ENCODE measurements at regions not wholly inside any gene's neighbourhood (a gene's known extent, or its start where the extent isn't known, plus 50 kb on each side); places are given as distances from the start of the nearest gene placed in this dataset.

DNA sequence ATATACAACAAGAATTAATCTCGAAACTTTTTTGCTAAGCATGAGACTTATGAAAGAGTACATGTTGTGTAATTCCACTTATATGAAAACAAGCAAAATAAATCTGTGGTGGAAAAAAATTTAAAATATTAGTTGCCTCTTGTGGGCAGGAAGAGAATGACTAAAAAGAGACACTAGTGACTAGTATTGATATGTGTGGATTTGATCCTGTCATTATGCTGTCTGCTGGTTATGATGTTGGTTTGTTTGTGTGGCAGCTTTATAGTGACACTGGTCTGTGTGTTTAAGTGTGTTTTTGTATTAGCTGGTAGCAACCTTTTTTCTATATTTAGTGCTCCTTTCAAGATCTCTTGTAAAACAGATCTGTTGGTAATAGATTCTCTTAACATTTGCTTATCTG is 267.8 kb upstream of the NRIP1 start:
- DNase-seq: no peak
- Histone ChIP-seq H3K27me3 (ENCODE audit: control insufficient read depth, insufficient read depth, low read length) (no peaks in the 10 kb centered on the region), H3K36me3 (replicated peaks; ENCODE audit: control insufficient read depth, insufficient read depth, low read length) (no peaks in the 10 kb centered on the region), H3K4me3 (ENCODE audit: insufficient read depth, low read depth, low read length) (no peak overlapping the region)

DNA sequence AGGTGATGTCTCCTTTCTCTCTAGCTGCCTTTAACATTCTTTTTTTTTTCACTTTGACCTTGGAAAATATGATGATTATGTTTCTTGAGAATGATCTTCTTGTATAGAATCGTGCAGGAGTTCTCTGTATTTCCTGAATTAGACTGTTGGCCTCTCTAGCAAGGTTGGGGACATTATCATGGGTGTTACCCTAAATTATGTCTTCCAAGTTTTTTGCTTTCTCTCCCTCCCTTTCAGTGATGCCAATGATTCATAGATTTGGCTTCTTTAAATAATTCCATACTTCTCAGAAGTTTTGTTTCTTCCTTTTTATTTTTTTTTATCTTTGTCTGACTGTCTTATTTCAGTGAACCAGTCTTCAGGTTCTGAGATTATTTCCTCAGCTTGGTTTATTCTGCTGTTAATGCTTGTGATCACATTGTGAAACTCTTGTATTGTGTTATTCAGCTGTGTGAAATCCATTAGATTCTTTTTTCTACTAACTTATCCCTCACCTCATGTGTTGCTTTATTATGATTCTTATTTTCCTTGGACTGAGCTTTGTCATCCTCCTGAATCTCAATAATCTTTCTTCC is 268.4 kb upstream of the NRIP1 start:
- H3K36me3 ChIP-seq (replicated peaks; ENCODE audit: control insufficient read depth, insufficient read depth, low read length): no peaks in the 10 kb centered on the region
- no peak for DNase-seq
- no peak overlapping the region for H3K4me3 ChIP-seq (ENCODE audit: insufficient read depth, low read depth, low read length)
- no peaks in the 10 kb centered on the region for H3K27me3 ChIP-seq (ENCODE audit: control insufficient read depth, insufficient read depth, low read length)

DNA sequence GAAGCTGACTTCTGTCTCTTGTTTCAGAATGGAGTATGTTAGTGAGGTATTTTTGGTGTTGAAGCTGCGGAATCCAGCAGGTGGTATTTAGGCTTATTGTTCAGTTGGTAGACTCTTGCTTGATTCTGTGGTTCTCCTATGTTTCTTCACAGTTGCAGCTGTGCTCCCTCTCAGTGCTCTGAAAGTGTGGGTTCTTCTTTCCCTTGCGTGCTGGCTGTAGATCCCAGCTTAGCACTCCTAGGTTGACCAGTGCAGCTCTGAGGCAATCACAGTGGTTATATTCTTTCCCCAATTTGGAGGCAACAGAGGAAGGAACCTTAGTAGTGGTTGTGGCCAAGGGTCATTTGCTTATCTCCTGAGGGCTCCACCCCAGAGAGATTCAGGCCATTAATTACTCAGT is 269.2 kb upstream of the NRIP1 start:
- H3K36me3 ChIP-seq (replicated peaks; ENCODE audit: control insufficient read depth, insufficient read depth, low read length): no peaks in the 10 kb centered on the region
- H3K27me3 ChIP-seq (ENCODE audit: control insufficient read depth, insufficient read depth, low read length): no peaks in the 10 kb centered on the region
- no peak for DNase-seq
- no peak overlapping the region for H3K4me3 ChIP-seq (ENCODE audit: insufficient read depth, low read depth, low read length)

DNA sequence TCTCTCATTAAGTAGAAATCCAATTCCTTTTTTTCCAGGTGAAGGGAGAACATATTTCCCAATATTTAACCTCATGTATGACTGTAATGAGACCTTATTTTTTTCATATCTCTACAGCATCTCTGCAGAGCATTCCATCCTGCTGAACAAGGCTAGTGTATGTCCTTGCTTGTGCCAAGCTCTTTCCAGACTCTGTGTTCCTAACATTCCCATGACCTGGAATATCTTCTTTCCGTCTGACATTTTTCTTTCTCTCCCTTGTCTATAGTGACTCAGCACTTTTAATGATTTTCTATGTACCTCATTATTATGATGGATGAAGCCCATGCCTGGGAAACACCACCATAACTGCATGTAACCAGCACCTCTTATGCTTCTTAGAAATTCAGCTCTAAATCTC is 278.3 kb upstream of the NRIP1 start:
- Histone ChIP-seq H3K27me3 (ENCODE audit: control insufficient read depth, insufficient read depth, low read length) (no peaks in the 10 kb centered on the region), H3K36me3 (replicated peaks; ENCODE audit: control insufficient read depth, insufficient read depth, low read length) (no peaks in the 10 kb centered on the region), H3K4me3 (ENCODE audit: insufficient read depth, low read depth, low read length) (no peak overlapping the region)
- no peak for DNase-seq

DNA sequence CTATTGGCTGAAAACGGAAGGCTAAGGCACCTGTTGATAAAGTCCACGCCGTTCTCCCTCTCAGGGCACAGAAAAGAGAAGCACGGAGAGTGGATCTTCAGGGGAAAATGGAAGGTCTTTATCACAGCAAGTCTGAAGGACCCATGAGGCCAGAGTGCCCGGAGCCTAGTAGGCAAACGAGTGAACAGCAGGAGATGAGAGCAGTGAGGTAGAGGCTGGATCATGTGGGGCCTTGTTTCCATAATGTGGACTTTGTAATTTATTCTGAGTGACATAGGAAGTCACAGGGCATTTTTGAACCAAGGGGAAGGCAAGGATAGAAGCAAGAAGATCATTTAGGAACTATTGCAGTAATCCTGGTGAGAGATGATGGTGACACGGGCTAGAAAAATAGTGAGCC is 287.2 kb upstream of the NRIP1 start:
- Histone ChIP-seq H3K4me3 (ENCODE audit: insufficient read depth, low read depth, low read length) (no peak overlapping the region), H3K36me3 (replicated peaks; ENCODE audit: control insufficient read depth, insufficient read depth, low read length) (no peaks in the 10 kb centered on the region), H3K27me3 (ENCODE audit: control insufficient read depth, insufficient read depth, low read length) (no peaks in the 10 kb centered on the region)
- DNase-seq: no peak

DNA sequence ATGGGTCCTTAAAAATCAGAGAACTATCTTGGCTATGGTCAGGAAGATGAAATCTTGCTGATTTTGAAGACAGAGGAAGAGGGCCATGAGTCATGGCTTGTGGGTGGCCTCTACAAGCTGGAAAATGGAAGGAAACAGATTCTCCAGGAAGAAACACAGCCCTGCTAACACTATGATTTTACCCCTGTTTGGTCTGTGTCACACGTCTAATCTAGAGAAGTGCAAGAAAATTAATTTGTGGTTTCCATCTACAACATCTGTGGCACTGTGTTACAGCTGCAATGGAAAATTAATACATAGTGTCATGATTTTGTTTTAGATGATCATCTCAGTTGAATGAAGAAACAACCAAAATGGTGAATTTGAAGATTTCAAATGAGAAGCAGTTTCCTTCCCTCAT is 288.7 kb upstream of the NRIP1 start:
- no peaks in the 10 kb centered on the region for H3K36me3 ChIP-seq (replicated peaks; ENCODE audit: control insufficient read depth, insufficient read depth, low read length)
- no peaks in the 10 kb centered on the region for H3K27me3 ChIP-seq (ENCODE audit: control insufficient read depth, insufficient read depth, low read length)
- DNase-seq: no peak
- H3K4me3 ChIP-seq (ENCODE audit: insufficient read depth, low read depth, low read length): no peak overlapping the region

DNA sequence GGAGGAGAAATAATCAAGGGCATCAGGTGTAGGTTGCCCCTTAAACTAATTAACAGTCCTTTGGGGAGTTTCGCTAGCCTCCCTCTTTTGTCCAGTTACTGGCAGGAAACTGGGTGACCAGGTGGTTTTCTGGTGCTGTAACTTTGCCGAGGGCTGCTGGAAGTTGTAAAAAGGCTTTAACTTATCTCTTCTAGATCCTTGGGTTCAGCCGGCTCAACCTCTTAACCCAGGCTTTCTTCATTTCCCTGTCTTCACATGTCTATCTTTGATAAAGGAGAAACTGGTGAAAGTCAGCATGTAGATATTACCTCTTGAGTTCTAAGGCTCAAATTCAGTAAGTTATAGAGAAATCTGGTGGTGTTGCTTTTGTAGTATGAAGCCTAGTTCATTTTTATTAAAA is 289.7 kb upstream of the NRIP1 start:
- no peak overlapping the region for H3K4me3 ChIP-seq (ENCODE audit: insufficient read depth, low read depth, low read length)
- H3K27me3 ChIP-seq (ENCODE audit: control insufficient read depth, insufficient read depth, low read length): no peaks in the 10 kb centered on the region
- DNase-seq: no peak
- no peaks in the 10 kb centered on the region for H3K36me3 ChIP-seq (replicated peaks; ENCODE audit: control insufficient read depth, insufficient read depth, low read length)

DNA sequence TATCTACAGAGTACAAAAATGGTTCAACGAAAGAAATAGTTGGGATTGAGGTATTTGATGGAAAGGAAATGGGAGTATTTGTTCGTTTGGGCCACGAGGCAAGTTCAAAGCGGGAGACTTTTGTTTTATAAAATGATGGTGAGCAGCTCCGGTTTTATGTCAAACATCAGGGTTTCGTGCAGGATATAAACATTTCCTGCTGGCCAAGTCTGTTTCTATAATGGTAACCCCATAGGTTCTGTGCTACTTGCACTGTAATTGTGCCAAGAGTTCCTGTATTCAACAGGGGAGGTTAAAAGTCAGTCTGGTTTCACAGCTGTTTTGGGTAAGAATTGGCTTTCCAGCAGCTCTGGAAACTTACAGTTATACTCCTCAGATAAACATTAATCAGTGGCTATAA is 290.3 kb upstream of the NRIP1 start:
- Histone ChIP-seq H3K4me3 (ENCODE audit: insufficient read depth, low read depth, low read length) (no peak overlapping the region), H3K36me3 (replicated peaks; ENCODE audit: control insufficient read depth, insufficient read depth, low read length) (no peaks in the 10 kb centered on the region), H3K27me3 (ENCODE audit: control insufficient read depth, insufficient read depth, low read length) (no peaks in the 10 kb centered on the region)
- DNase-seq: no peak

DNA sequence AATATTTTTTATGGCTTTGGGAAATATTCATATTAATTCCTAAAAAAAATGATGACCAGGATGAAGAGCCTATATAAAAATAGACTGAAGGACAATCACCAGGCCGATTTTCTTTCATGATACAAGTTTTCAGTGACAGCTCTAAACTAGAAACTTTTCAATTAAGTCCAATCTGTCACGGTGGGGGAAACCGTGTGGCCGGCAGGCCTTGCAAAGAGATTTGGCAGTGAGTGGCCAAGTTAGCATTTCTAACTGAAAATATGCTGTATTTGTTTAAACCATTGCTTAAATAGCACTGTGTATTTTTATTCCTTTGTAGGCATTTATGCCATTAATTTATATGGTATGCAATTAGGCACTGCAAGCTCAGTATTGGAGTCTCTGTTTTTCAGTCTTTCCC is 294.5 kb upstream of the NRIP1 start:
- Histone ChIP-seq H3K27me3 (ENCODE audit: control insufficient read depth, insufficient read depth, low read length) (no peaks in the 10 kb centered on the region), H3K4me3 (ENCODE audit: insufficient read depth, low read depth, low read length) (no peak overlapping the region)
- DNase-seq: no peak

DNA sequence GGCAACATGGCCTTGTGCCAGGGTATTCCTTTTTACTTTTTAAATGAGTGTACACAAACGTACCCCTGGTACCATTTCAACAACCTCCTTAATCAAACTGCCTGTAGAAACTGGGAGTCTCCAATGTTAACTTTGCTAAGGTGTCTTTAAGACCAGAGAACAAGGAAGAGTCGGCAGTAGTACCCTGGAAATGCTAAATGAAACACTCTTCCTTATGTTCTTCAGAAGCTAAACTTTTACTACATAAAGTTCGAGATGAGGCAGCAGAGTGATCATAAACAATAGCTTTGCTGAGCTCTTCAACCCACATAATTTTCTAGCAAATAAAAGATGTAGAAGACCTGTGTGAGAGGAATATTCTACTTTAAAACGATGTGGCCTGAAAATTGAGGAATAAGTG is 297.7 kb upstream of the NRIP1 start:
- no peaks in the 10 kb centered on the region for H3K27me3 ChIP-seq (ENCODE audit: control insufficient read depth, insufficient read depth, low read length)
- H3K4me3 ChIP-seq (ENCODE audit: insufficient read depth, low read depth, low read length): no peak overlapping the region
- DNase-seq: no peak
- no peaks in the 10 kb centered on the region for H3K36me3 ChIP-seq (replicated peaks; ENCODE audit: control insufficient read depth, insufficient read depth, low read length)

More for the DNA sequence above, 294.5 kb upstream of the NRIP1 start:
- H3K36me3 ChIP-seq (replicated peaks; ENCODE audit: control insufficient read depth, insufficient read depth, low read length): no peaks in the 10 kb centered on the region

DNA sequence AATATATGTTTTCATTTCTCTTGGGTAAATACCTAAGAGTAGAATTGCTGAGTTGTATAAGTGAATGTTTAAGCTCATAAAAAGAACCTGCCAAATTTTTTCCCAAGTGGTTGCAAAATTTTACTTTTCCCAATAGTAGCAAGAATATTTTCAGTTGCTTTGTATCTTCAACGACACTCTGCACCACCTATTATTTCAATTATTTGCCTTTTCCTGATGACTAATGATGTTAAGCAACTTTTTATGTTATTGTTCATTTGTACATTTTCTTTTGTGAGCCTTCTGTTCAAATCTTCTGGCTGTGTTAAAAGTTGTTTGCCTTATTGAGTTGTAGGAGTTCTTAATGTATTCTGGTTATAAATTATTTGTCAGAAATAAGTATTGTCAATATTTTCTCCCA is 299.1 kb upstream of the NRIP1 start:
- DNase-seq: no peak
- Histone ChIP-seq H3K36me3 (replicated peaks; ENCODE audit: control insufficient read depth, insufficient read depth, low read length) (no peaks in the 10 kb centered on the region), H3K27me3 (ENCODE audit: control insufficient read depth, insufficient read depth, low read length) (no peaks in the 10 kb centered on the region), H3K4me3 (ENCODE audit: insufficient read depth, low read depth, low read length) (no peak overlapping the region)

DNA sequence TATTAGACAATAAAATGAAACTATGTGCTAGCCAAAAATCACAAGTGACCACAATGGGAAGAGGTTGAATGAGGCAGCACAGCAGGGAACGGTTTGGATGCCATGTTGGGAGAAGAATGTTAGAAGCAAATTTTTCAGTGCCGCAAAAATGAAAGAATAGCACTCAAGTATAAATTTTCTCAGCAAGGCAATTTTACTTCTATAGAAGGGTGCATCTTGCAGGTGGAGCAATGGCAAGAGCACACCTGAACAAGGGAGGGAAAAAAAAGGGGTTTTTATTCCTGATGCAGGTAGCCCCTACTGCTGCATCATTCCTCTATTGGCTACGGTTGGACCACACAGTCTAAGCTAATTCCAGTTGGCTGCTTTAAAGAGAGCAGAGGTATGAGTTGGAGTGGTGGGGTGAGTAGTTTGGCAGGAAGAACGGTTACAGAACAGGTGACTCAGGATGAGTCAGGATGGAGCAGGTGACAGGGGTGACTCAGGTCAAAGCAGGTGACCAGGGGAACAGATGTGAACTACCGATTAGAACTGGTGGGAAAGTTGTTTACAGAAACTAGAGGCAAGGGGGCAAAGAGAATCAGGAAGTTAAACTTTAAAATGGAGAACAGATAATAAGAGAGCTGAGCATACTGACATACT is 301.1 kb upstream of the NRIP1 start:
- Histone ChIP-seq H3K27me3 (ENCODE audit: control insufficient read depth, insufficient read depth, low read length) (no peaks in the 10 kb centered on the region), H3K36me3 (replicated peaks; ENCODE audit: control insufficient read depth, insufficient read depth, low read length) (no peaks in the 10 kb centered on the region), H3K4me3 (ENCODE audit: insufficient read depth, low read depth, low read length) (no peak overlapping the region)
- DNase-seq: no peak

DNA sequence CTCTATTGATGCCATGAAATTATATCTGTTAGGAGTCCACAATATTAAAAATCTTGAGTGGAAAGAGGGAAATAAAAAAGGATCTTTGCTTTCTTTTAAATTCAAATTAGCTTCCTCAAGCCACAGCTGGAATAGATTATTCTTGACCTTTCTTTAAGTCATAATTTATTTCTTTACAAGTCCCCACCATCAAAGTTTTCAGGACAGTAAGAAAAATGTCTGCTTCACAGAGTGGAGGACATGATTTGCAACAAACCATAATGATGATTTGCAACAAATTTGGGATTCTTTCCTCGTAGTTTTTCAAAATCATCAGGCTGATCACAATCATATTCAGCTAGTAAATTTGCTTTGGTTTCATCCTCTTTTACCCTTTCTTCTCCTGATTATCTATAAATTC is 301.8 kb upstream of the NRIP1 start:
- Histone ChIP-seq H3K4me3 (ENCODE audit: insufficient read depth, low read depth, low read length) (no peak overlapping the region), H3K36me3 (replicated peaks; ENCODE audit: control insufficient read depth, insufficient read depth, low read length) (no peaks in the 10 kb centered on the region), H3K27me3 (ENCODE audit: control insufficient read depth, insufficient read depth, low read length) (no peaks in the 10 kb centered on the region)
- no peak for DNase-seq

DNA sequence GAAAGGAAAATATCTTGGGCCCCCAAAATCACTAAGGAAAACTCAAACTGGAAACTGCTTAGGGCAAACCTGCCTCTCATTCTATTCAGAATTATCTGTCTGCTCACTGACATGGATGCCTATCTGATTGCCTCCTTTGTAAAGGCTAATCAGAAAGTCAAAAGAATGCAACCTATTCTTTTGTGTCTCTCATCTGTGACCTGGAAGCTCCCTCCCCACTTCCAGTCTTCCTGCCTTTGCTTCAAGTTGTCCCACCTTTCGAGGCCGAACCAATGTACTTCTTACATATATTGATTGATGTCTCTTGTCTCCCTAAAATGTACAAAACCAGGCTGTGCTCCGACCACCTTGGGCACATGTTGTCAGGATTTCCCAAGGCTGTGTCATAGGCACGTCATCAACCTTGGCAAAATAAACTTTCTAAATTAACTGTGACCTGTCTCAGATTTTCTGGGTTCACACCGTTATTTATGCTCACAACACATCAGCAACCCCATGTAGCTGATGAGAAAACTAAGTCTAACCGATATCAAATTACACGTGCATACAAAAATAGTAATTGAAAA is 302.3 kb upstream of the NRIP1 start:
- H3K4me3 ChIP-seq (ENCODE audit: insufficient read depth, low read depth, low read length): no peak overlapping the region
- no peak for DNase-seq

DNA sequence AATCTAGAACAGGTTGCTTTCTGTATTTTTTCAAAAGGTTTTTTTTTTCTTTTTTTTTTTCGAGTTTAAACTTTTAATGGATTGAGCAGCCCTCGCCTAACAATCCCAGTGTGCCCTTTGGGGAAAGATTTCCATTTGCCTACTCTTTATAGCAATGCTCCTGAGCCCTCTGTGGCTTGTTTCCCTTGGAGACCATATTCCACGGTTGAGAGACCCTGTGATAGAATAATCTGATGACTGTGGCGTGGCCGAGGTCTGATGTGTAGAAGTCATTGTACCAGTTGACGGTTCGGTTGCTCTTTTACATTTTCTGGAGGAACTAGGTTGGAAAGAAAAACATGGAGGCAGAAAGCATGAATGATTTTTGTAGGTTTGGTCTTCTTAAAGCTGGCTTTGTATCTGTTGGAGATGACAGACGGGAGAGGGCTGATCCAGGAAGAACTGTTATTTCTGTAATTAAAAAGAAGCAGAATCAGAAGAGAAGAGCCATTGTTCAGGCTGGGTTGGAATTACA is 305.7 kb upstream of the NRIP1 start:
- no peaks in the 10 kb centered on the region for H3K36me3 ChIP-seq (replicated peaks; ENCODE audit: control insufficient read depth, insufficient read depth, low read length)
- no peak for DNase-seq
- H3K4me3 ChIP-seq (ENCODE audit: insufficient read depth, low read depth, low read length): no peak overlapping the region
- no peaks in the 10 kb centered on the region for H3K27me3 ChIP-seq (ENCODE audit: control insufficient read depth, insufficient read depth, low read length)

More for the DNA sequence above, 302.3 kb upstream of the NRIP1 start:
- H3K36me3 ChIP-seq (replicated peaks; ENCODE audit: control insufficient read depth, insufficient read depth, low read length): no peaks in the 10 kb centered on the region
- no peaks in the 10 kb centered on the region for H3K27me3 ChIP-seq (ENCODE audit: control insufficient read depth, insufficient read depth, low read length)
